DMS 273 (cell line): ENCODE measurements at regions not wholly inside any gene's neighbourhood (a gene's known extent, or its start where the extent isn't known, plus 50 kb on each side); places are given as distances from the start of the nearest gene placed in this dataset.
A peak's percentile ranks its signal among the peaks of the same experiment; 100 is the strongest.

Experiments
- DNase-seq: peaks from one replicate; lab custom pipeline; 2025; ENCODE audit not compliant: unreplicated experiment; lab: John Stamatoyannopoulos, UW

- no peak for DNase-seq
These were observed 210.6 kb upstream of the UMPS start for GRCh38 chr3:124519591-124520194.

GRCh38 chr3:124520970-124521369, 209.3 kb upstream of the UMPS start:
- no peak for DNase-seq

- no peak for DNase-seq
These were observed 208.1 kb upstream of the UMPS start for GRCh38 chr3:124522082-124522625.

- peak; percentile 14 for DNase-seq
These were observed 203.7 kb upstream of the UMPS start for GRCh38 chr3:124526601-124527000.

GRCh38 chr3:124529826-124530571, 200.3 kb upstream of the UMPS start:
- no peak for DNase-seq

- no peak for DNase-seq
These were observed 199.3 kb upstream of the UMPS start for GRCh38 chr3:124530916-124531315.

GRCh38 chr3:124532071-124532470, 198.2 kb upstream of the UMPS start:
- no peak for DNase-seq

- no peak for DNase-seq
These were observed 194.9 kb upstream of the UMPS start for GRCh38 chr3:124535306-124535705.

GRCh38 chr3:124540550-124541211, 189.6 kb upstream of the UMPS start:
- DNase-seq = no peak

GRCh38 chr3:124542214-124542869, 187.9 kb upstream of the UMPS start:
- DNase-seq = no peak

- DNase-seq = no peak
These were observed 184.4 kb upstream of the UMPS start for GRCh38 chr3:124545891-124546290.

- DNase-seq = peak; percentile 51
These were observed 178.0 kb upstream of the UMPS start for GRCh38 chr3:124552224-124552623.

GRCh38 chr3:124553178-124553577, 177.1 kb upstream of the UMPS start:
- DNase-seq = no peak

- no peak for DNase-seq
These were observed 173.6 kb upstream of the UMPS start for GRCh38 chr3:124556636-124557035.

GRCh38 chr3:124557433-124558232, 172.6 kb upstream of the UMPS start:
- peak; percentile 87 for DNase-seq

GRCh38 chr3:124558991-124559845, 171.0 kb upstream of the UMPS start:
- DNase-seq = peak; percentile 95

- peak; percentile 95 for DNase-seq
These were observed 170.2 kb upstream of the UMPS start for GRCh38 chr3:124559846-124560574.

GRCh38 chr3:124560666-124561215, 169.5 kb upstream of the UMPS start:
- no peak for DNase-seq

GRCh38 chr3:124562769-124563168, 167.5 kb upstream of the UMPS start:
- no peak for DNase-seq
